ENCODE measurements at regions not wholly inside any gene's neighbourhood (a gene's known extent, or its start where the extent isn't known, plus 50 kb on each side); places are given as distances from the start of the nearest gene placed in this dataset.

GRCh38 chr9:74037274-74037673, 459.9 kb upstream of the RORB start:
- Histone ChIP-seq H2BK5ac (ENCODE audit: low read depth, low read length, poor library complexity, severe bottlenecking) (no peak overlapping the region), H3K27ac (ENCODE audit: insufficient read depth, low read length) (no peak overlapping the region), H3K9ac (ENCODE audit: low read depth, low read length) (no peak overlapping the region), H3K56ac (ENCODE audit: extremely low read depth, insufficient read depth, low read length) (no peak overlapping the region), H2AK5ac (ENCODE audit: low read depth, low read length) (no peak overlapping the region), H2AK9ac (replicated peaks; ENCODE audit: low read depth, low read length, poor library complexity) (no peak overlapping the region), H4K5ac (ENCODE audit: low read depth, low read length) (no peak overlapping the region), H3K14ac (replicated peaks; ENCODE audit: low read depth, low read length) (no peak overlapping the region), H4K8ac (ENCODE audit: low read depth in 2 of 2, low read length in 2 of 2) (no peak overlapping the region), H3K23ac (ENCODE audit: low read depth, low read length) (no peak overlapping the region), H3K9me3 (ENCODE audit: control insufficient read depth, insufficient read depth, low read length) (no peaks in the 10 kb centered on the region), H3K4me3 (ENCODE audit: insufficient read depth, low read depth, low read length) (no peak overlapping the region), H3K4me2 (ENCODE audit: low read depth, low read length) (no peak overlapping the region), H3K18ac (ENCODE audit: low read depth, low read length) (no peak overlapping the region), H2BK120ac (ENCODE audit: low read depth, low read length) (no peak overlapping the region), H3K79me1 (ENCODE audit: low read depth in 1 of 2, low read length in 2 of 2) (no peaks in the 10 kb centered on the region), H3K27me3 (ENCODE audit: control insufficient read depth, insufficient read depth, low read length) (no peaks in the 10 kb centered on the region), H2BK15ac (ENCODE audit: low read depth, low read length) (no peak overlapping the region), H3K4me1 (ENCODE audit: control insufficient read depth, insufficient read depth, low read length) (no peaks in the 10 kb centered on the region), H4K20me1 (ENCODE audit: insufficient read depth, low read length) (no peaks in the 10 kb centered on the region), H2BK20ac (ENCODE audit: low read depth, low read length) (no peak overlapping the region), H2AFZ (replicated peaks; ENCODE audit: low read length, poor library complexity) (no peak overlapping the region), H4K91ac (ENCODE audit: insufficient read depth, low read depth, low read length) (no peak overlapping the region), H3K36me3 (ENCODE audit: control insufficient read depth, insufficient read depth, low read length) (no peaks in the 10 kb centered on the region), H3K4ac (ENCODE audit: low read depth, low read length) (no peak overlapping the region), H3K9me1 (ENCODE audit: insufficient read depth, low read length) (no peaks in the 10 kb centered on the region)
- in situ Hi-C loops (cut with MboI; ENCODE audit: low sequenced_read_pairs) (no loop called here), dilution Hi-C loops (cut with HindIII; ENCODE audit: low sequenced_read_pairs, unreplicated experiment) (no loop called here), intact Hi-C loops (cut with micrococcal nuclease) (no loop called here)
- no CpG with 5 or more reads among the region's 1 CpG for WGBS, 2 experiments (ENCODE audit: extremely low coverage in 2 of 2, insufficient read length in 1 of 2)
- no TSS peak for BruUV-seq (replicated peaks)
- CTCF ChIA-PET: no interaction called here
- POLR2A ChIA-PET (ENCODE audit: unreplicated experiment): no interaction called here
- no peak for DNase-seq
- ATAC-seq (ENCODE audit: low read depth): no peak
- TF ChIP-seq SMC3 (IDR thresholded peaks at IDR 0.05; ENCODE audit: low read depth, low read length): no peak
- no peak for TF ChIP-seq MAZ (IDR thresholded peaks at IDR 0.05; ENCODE audit: borderline replicate concordance, low read depth, low read length)
- no peak for TF ChIP-seq BHLHE40 (IDR thresholded peaks at IDR 0.05; ENCODE audit: low read depth, low read length)
- TF ChIP-seq CHD1 (IDR thresholded peaks at IDR 0.05; ENCODE audit: low read depth, low read length): no peak
- TF ChIP-seq, protein P1, sequence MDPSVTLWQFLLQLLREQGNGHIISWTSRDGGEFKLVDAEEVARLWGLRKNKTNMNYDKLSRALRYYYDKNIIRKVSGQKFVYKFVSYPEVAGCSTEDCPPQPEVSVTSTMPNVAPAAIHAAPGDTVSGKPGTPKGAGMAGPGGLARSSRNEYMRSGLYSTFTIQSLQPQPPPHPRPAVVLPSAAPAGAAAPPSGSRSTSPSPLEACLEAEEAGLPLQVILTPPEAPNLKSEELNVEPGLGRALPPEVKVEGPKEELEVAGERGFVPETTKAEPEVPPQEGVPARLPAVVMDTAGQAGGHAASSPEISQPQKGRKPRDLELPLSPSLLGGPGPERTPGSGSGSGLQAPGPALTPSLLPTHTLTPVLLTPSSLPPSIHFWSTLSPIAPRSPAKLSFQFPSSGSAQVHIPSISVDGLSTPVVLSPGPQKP (IDR thresholded peaks at IDR 0.05; ENCODE audit: borderline replicate concordance, low read depth, low read length): no peak
- TF ChIP-seq RAD21 (IDR thresholded peaks at IDR 0.05; ENCODE audit: low read length): no peak
- TF ChIP-seq POLR2A (IDR thresholded peaks at IDR 0.05; ENCODE audit: low read depth, low read length): no peak
- no peak for TF ChIP-seq CEBPB (IDR thresholded peaks at IDR 0.05; ENCODE audit: low read depth, low read length)

Data from IMR-90 (cell line).